Stimulated activated CD8-positive, alpha-beta memory T cell treated with anti-CD3 and anti-CD28 coated beads, Interleukin-7, amount 100 ng/mL, for 4 hours (primary cell): ENCODE measurements at regions not wholly inside any gene's neighbourhood (a gene's known extent, or its start where the extent isn't known, plus 50 kb on each side); places are given as distances from the start of the nearest gene placed in this dataset.

Experiments used
- DNase-seq, 2 donors: peaks; one replicate each; pipeline ENCODE4 v3.0.0-alpha.2; 2020; ENCODE audit warnings: low read depth in 2 of 2

GRCh38 chr16:82499302-82499701 lies 127.5 kb upstream of the CDH13 start:
- no peak for DNase-seq

- no peak for DNase-seq
Observed at GRCh38 chr16:82497139-82497538, 129.6 kb upstream of the CDH13 start.

GRCh38 chr16:82488460-82488859 lies 138.3 kb upstream of the CDH13 start:
- DNase-seq, result no peak

GRCh38 chr16:82481455-82481854 lies 145.3 kb upstream of the CDH13 start:
- no peak for DNase-seq

GRCh38 chr16:82476786-82477185 lies 150.0 kb upstream of the CDH13 start:
- no peak for DNase-seq

GRCh38 chr16:82470620-82471152 lies 156.1 kb upstream of the CDH13 start:
- DNase-seq, result no peak

- DNase-seq, result no peak
Observed at GRCh38 chr16:82470016-82470415, 156.8 kb upstream of the CDH13 start.

GRCh38 chr16:82464187-82464586 lies 162.6 kb upstream of the CDH13 start:
- no peak for DNase-seq

- DNase-seq, result no peak
Observed at GRCh38 chr16:82460766-82461165, 166.0 kb upstream of the CDH13 start.

GRCh38 chr16:82459580-82460256 lies 167.1 kb upstream of the CDH13 start:
- DNase-seq, result no peak

GRCh38 chr16:82456683-82457082 lies 170.1 kb upstream of the CDH13 start:
- DNase-seq, result peak in 1 of 2 donors; percentile 3

- DNase-seq, result no peak
Observed at GRCh38 chr16:82454566-82454965, 172.2 kb upstream of the CDH13 start.

- DNase-seq, result no peak
Observed at GRCh38 chr16:82454152-82454551, 172.6 kb upstream of the CDH13 start.

- no peak for DNase-seq
Observed at GRCh38 chr16:82452004-82452756, 174.6 kb upstream of the CDH13 start.

- no peak for DNase-seq
Observed at GRCh38 chr16:82451449-82451848, 175.3 kb upstream of the CDH13 start.

- DNase-seq, result no peak
Observed at GRCh38 chr16:82440336-82440735, 186.4 kb upstream of the CDH13 start.

- DNase-seq, result no peak
Observed at GRCh38 chr16:82439678-82440293, 187.0 kb upstream of the CDH13 start.

- no peak for DNase-seq
Observed at GRCh38 chr16:82433042-82433441, 193.7 kb upstream of the CDH13 start.

GRCh38 chr16:82432261-82432660 lies 194.5 kb upstream of the CDH13 start:
- DNase-seq, result no peak

- DNase-seq, result no peak
Observed at GRCh38 chr16:82425661-82426060, 201.1 kb upstream of the CDH13 start.

GRCh38 chr16:82421851-82422250 lies 204.9 kb upstream of the CDH13 start:
- no peak for DNase-seq

GRCh38 chr16:82419332-82419731 lies 207.4 kb upstream of the CDH13 start:
- no peak for DNase-seq

GRCh38 chr16:82414476-82414875 lies 212.3 kb upstream of the CDH13 start:
- DNase-seq, result no peak
